HEK293T (cell line): ENCODE measurements at regions not wholly inside any gene's neighbourhood (a gene's known extent, or its start where the extent isn't known, plus 50 kb on each side); places are given as distances from the start of the nearest gene placed in this dataset.

Experiments
- BHLHE40 ChIP-seq: fragments of 450-650 bp; IDR thresholded peaks from 2 replicates; pipeline ENCODE4 v1.6.1; 2016; ENCODE audit warnings: mild to moderate bottlenecking, moderate library complexity, borderline replicate concordance
- CTBP1 ChIP-seq: fragments of 450-650 bp; IDR thresholded peaks from 2 replicates; pipeline ENCODE4 v1.6.1; 2016; ENCODE audit warnings: borderline replicate concordance
- ELF4 ChIP-seq: fragments of 450-650 bp; IDR thresholded peaks from 2 replicates; pipeline ENCODE4 v1.6.1; 2017; ENCODE audit warnings: antibody characterized with exemption
- FOXA1 ChIP-seq: fragments of 450-650 bp; IDR thresholded peaks from 2 replicates; pipeline ENCODE4 v1.6.1; 2016; ENCODE audit warnings: mild to moderate bottlenecking
- FOXK2 ChIP-seq: fragments of 450-650 bp; IDR thresholded peaks from 2 replicates; pipeline ENCODE4 v1.6.1; 2016; ENCODE audit warnings: mild to moderate bottlenecking
- FOXM1 ChIP-seq: fragments of 450-650 bp; IDR thresholded peaks from 2 replicates; pipeline ENCODE4 v1.6.1; 2017; ENCODE audit warnings: mild to moderate bottlenecking, borderline replicate concordance
- HDGF ChIP-seq: fragments of 450-650 bp; IDR thresholded peaks from 2 replicates; pipeline ENCODE4 v1.6.1; 2017; ENCODE audit warnings: antibody characterized with exemption, borderline replicate concordance
- NFRKB ChIP-seq: fragments of 450-650 bp; IDR thresholded peaks from 2 replicates; pipeline ENCODE4 v1.6.1; 2016; ENCODE audit warnings: mild to moderate bottlenecking, moderate library complexity
- SP1 ChIP-seq: fragments of 450-650 bp; IDR thresholded peaks from 2 replicates; pipeline ENCODE4 v1.6.1; 2017
- TARDBP ChIP-seq: fragments of 450-650 bp; IDR thresholded peaks from 2 replicates; pipeline ENCODE4 v1.6.1; 2016
- ZNF384 ChIP-seq: fragments of 450-650 bp; IDR thresholded peaks from 2 replicates; pipeline ENCODE4 v1.6.1; 2016

DNA sequence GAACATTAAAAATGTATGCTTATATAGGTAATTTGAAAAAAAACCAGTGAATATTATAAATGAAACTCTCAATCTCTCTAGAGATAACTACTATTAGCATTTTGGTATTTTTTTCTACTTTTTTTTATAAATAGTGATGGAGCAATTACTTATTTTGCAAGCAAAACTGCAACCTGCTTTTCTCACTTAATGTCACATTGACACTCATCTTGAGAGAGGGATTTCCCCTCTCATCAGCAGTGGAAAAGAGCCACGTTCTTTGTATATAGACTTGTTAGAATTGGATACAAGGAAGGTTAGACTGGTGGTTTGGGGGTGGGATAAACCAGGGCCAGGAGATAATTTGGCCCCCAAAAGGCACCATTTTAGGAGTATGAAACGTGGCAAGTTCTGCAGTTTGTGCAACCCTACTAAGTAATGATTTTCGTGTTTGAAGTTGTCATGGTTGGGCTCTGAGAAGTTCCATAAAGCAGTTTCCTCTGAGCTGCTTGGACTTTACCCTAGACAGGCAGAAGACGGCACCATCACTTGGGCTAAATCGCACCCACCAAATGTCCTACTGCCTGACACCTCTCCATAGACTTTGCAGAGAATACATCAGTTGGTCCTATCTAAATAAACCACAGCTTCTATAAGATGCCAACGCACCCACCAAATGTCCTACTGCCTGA, 194.0 kb downstream of the ACTR3 start:
- TF ChIP-seq CTBP1 = no peak
- TF ChIP-seq FOXA1 = no peak
- no peak for TF ChIP-seq NFRKB
- no peak for TF ChIP-seq TARDBP
- TF ChIP-seq FOXK2 = no peak
- TF ChIP-seq BHLHE40 = no peak
- no peak for TF ChIP-seq ELF4
- TF ChIP-seq SP1 = no peak
- no peak for TF ChIP-seq ZNF384
- no peak for TF ChIP-seq FOXM1
- no peak for TF ChIP-seq HDGF
